ENCODE measurements at regions not wholly inside any gene's neighbourhood (a gene's known extent, or its start where the extent isn't known, plus 50 kb on each side); places are given as distances from the start of the nearest gene placed in this dataset.
"Not testable (repeated sequence)": the region's sequence is repeated elsewhere in the genome, so short reads cannot be mapped to it uniquely, and the experiment has no call there.

GRCh38 chr2:37806004-37806403 lies 119.1 kb upstream of the RMDN2 start:
- TF ChIP-seq FOXA2 (IDR thresholded peaks at IDR 0.05); TAF1 (conservative IDR thresholded peaks at IDR 0.05); RAD21 (IDR thresholded peaks at IDR 0.05); JUND (IDR thresholded peaks at IDR 0.05); MAX (IDR thresholded peaks at IDR 0.05); SP1 (IDR thresholded peaks at IDR 0.05); EGR1 (IDR thresholded peaks at IDR 0.05; ENCODE audit: low read depth in 2 of 2); HNF4G (IDR thresholded peaks at IDR 0.05): not testable (repeated sequence)
- TF ChIP-seq, protein P1, sequence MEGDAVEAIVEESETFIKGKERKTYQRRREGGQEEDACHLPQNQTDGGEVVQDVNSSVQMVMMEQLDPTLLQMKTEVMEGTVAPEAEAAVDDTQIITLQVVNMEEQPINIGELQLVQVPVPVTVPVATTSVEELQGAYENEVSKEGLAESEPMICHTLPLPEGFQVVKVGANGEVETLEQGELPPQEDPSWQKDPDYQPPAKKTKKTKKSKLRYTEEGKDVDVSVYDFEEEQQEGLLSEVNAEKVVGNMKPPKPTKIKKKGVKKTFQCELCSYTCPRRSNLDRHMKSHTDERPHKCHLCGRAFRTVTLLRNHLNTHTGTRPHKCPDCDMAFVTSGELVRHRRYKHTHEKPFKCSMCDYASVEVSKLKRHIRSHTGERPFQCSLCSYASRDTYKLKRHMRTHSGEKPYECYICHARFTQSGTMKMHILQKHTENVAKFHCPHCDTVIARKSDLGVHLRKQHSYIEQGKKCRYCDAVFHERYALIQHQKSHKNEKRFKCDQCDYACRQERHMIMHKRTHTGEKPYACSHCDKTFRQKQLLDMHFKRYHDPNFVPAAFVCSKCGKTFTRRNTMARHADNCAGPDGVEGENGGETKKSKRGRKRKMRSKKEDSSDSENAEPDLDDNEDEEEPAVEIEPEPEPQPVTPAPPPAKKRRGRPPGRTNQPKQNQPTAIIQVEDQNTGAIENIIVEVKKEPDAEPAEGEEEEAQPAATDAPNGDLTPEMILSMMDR (IDR thresholded peaks at IDR 0.05; ENCODE audit: low read depth, low read length, missing input control), result not testable (repeated sequence)
- TF ChIP-seq, protein P2, sequence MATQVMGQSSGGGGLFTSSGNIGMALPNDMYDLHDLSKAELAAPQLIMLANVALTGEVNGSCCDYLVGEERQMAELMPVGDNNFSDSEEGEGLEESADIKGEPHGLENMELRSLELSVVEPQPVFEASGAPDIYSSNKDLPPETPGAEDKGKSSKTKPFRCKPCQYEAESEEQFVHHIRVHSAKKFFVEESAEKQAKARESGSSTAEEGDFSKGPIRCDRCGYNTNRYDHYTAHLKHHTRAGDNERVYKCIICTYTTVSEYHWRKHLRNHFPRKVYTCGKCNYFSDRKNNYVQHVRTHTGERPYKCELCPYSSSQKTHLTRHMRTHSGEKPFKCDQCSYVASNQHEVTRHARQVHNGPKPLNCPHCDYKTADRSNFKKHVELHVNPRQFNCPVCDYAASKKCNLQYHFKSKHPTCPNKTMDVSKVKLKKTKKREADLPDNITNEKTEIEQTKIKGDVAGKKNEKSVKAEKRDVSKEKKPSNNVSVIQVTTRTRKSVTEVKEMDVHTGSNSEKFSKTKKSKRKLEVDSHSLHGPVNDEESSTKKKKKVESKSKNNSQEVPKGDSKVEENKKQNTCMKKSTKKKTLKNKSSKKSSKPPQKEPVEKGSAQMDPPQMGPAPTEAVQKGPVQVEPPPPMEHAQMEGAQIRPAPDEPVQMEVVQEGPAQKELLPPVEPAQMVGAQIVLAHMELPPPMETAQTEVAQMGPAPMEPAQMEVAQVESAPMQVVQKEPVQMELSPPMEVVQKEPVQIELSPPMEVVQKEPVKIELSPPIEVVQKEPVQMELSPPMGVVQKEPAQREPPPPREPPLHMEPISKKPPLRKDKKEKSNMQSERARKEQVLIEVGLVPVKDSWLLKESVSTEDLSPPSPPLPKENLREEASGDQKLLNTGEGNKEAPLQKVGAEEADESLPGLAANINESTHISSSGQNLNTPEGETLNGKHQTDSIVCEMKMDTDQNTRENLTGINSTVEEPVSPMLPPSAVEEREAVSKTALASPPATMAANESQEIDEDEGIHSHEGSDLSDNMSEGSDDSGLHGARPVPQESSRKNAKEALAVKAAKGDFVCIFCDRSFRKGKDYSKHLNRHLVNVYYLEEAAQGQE (IDR thresholded peaks at IDR 0.05), result not testable (repeated sequence)
- TF ChIP-seq, protein P3, sequence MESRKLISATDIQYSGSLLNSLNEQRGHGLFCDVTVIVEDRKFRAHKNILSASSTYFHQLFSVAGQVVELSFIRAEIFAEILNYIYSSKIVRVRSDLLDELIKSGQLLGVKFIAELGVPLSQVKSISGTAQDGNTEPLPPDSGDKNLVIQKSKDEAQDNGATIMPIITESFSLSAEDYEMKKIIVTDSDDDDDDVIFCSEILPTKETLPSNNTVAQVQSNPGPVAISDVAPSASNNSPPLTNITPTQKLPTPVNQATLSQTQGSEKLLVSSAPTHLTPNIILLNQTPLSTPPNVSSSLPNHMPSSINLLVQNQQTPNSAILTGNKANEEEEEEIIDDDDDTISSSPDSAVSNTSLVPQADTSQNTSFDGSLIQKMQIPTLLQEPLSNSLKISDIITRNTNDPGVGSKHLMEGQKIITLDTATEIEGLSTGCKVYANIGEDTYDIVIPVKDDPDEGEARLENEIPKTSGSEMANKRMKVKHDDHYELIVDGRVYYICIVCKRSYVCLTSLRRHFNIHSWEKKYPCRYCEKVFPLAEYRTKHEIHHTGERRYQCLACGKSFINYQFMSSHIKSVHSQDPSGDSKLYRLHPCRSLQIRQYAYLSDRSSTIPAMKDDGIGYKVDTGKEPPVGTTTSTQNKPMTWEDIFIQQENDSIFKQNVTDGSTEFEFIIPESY (IDR thresholded peaks at IDR 0.05), result not testable (repeated sequence)
